ENCODE measurements at regions not wholly inside any gene's neighbourhood (a gene's known extent, or its start where the extent isn't known, plus 50 kb on each side); places are given as distances from the start of the nearest gene placed in this dataset.

GRCh38 chr10:113305871-113306270 is 247.0 kb upstream of the HABP2 start:
- Histone ChIP-seq H3K36me3 (no peaks in the 10 kb centered on the region), H3K27ac (replicated peaks in 1 of 4) (no peak overlapping the region), H3K4me1 (no peaks in the 10 kb centered on the region), H3K27me3 (no peaks in the 10 kb centered on the region), H3K4me3 (no peak overlapping the region), H3K9me3 (no peaks in the 10 kb centered on the region)
- intact Hi-C loops (cut with DNase I), result no loop called here
- TF ChIP-seq, protein P1, sequence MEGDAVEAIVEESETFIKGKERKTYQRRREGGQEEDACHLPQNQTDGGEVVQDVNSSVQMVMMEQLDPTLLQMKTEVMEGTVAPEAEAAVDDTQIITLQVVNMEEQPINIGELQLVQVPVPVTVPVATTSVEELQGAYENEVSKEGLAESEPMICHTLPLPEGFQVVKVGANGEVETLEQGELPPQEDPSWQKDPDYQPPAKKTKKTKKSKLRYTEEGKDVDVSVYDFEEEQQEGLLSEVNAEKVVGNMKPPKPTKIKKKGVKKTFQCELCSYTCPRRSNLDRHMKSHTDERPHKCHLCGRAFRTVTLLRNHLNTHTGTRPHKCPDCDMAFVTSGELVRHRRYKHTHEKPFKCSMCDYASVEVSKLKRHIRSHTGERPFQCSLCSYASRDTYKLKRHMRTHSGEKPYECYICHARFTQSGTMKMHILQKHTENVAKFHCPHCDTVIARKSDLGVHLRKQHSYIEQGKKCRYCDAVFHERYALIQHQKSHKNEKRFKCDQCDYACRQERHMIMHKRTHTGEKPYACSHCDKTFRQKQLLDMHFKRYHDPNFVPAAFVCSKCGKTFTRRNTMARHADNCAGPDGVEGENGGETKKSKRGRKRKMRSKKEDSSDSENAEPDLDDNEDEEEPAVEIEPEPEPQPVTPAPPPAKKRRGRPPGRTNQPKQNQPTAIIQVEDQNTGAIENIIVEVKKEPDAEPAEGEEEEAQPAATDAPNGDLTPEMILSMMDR (IDR thresholded peaks at IDR 0.05), result no peak
- TF ChIP-seq EP300 (IDR thresholded peaks at IDR 0.05), result no peak
- no peak for TF ChIP-seq POLR2A (IDR thresholded peaks at IDR 0.05; ENCODE audit: low read depth)
- no peak for TF ChIP-seq POLR2AphosphoS5 (IDR thresholded peaks at IDR 0.05)
- WGBS, result 48% methylated on average over 5 of the region's 5 CpGs
- no peak for DNase-seq (ENCODE audit: extremely low spot score)

- H3K4me1 ChIP-seq, result no peaks in the 10 kb centered on the region
- no peak overlapping the region for H3K4me3 ChIP-seq
- WGBS, result 76% methylated on average over 4 of the region's 4 CpGs
- no peaks in the 10 kb centered on the region for H3K27me3 ChIP-seq
- no peaks in the 10 kb centered on the region for H3K9me3 ChIP-seq
- H3K36me3 ChIP-seq, result no peaks in the 10 kb centered on the region
- intact Hi-C loops (cut with DNase I), result no loop called here
- no peak overlapping the region for H3K27ac ChIP-seq (replicated peaks in 1 of 4)
- TF ChIP-seq POLR2AphosphoS5 (IDR thresholded peaks at IDR 0.05) (no peak), POLR2A (IDR thresholded peaks at IDR 0.05; ENCODE audit: low read depth) (no peak), EP300 (IDR thresholded peaks at IDR 0.05) (no peak)
- TF ChIP-seq, protein P1 (IDR thresholded peaks at IDR 0.05), result no peak
- DNase-seq (ENCODE audit: extremely low spot score), result no peak
Observed at GRCh38 chr10:113309791-113310190, 243.1 kb upstream of the HABP2 start.

GRCh38 chr10:113310347-113310746 is 242.5 kb upstream of the HABP2 start:
- 52% methylated on average over 7 of the region's 7 CpGs for WGBS
- H3K4me3 ChIP-seq, result no peak overlapping the region
- H3K27me3 ChIP-seq, result no peaks in the 10 kb centered on the region
- TF ChIP-seq POLR2AphosphoS5 (IDR thresholded peaks at IDR 0.05), result no peak
- TF ChIP-seq EP300 (IDR thresholded peaks at IDR 0.05), result no peak
- TF ChIP-seq, protein P1 (IDR thresholded peaks at IDR 0.05), result no peak
- no peak for TF ChIP-seq POLR2A (IDR thresholded peaks at IDR 0.05; ENCODE audit: low read depth)
- H3K9me3 ChIP-seq, result no peaks in the 10 kb centered on the region
- intact Hi-C loops (cut with DNase I), result no loop called here
- H3K36me3 ChIP-seq, result no peaks in the 10 kb centered on the region
- no peak overlapping the region for H3K27ac ChIP-seq (replicated peaks in 1 of 4)
- no peak for DNase-seq (ENCODE audit: extremely low spot score)
- H3K4me1 ChIP-seq, result no peaks in the 10 kb centered on the region

DNA sequence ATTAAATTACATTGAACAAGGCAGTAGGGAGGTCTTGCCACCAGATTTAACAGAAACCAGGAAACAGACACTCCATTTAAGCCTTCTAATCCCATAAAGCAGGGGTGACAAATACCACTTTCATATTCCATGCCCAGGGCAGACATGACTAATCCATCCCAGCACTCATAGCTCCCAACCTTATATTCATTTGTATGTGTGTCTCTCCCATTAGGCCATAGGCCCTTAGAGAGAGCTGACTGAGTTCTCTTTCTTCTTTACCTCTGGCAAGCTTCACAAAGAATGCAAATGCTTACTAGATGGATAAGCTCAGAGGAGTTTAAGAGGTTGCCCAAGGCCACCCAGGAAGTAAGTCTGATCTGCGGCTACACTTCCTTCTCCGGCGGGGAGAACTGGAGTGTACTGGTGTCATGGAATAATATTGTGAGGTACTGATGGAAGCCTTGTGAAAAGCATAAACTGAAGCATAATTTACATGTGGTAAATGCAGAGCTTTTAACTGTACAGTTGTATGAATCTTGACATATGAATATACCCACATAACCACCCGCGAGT is 239.7 kb upstream of the HABP2 start:
- WGBS, result 93% methylated on average over 5 of the region's 5 CpGs
- no peak overlapping the region for H3K27ac ChIP-seq (replicated peaks in 1 of 4)
- no peaks in the 10 kb centered on the region for H3K36me3 ChIP-seq
- H3K4me1 ChIP-seq, result no peaks in the 10 kb centered on the region
- H3K4me3 ChIP-seq, result no peak overlapping the region
- TF ChIP-seq POLR2A (IDR thresholded peaks at IDR 0.05; ENCODE audit: low read depth) (no peak), POLR2AphosphoS5 (IDR thresholded peaks at IDR 0.05) (no peak), EP300 (IDR thresholded peaks at IDR 0.05) (no peak)
- TF ChIP-seq, protein P1 (IDR thresholded peaks at IDR 0.05), result no peak
- no peak for DNase-seq (ENCODE audit: extremely low spot score)
- peaks cover 0 to 4% (median 0%) of the 10 kb centered on the region in 4 donors for H3K27me3 ChIP-seq
- H3K9me3 ChIP-seq, result no peaks in the 10 kb centered on the region
- intact Hi-C loops (cut with DNase I), result no loop called here

DNA sequence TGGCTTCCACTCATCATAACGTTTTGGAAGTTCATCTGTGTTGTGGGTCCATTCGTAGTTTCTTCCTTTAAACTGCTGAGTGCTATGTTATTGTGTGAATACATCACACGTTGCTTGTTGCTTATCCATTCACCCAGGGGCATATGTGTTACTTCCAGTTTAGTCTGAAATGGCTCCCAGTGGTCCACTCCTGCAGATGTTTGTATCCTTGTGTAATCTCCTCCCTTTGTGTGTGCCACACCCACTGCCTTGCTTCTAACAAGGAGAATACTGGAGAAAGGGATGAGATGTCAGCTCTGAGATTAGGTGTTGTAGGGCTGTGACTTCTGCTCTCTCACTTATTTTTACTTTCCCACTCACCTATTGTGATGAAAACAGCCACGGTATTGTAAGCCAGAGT is 239.1 kb upstream of the HABP2 start:
- TF ChIP-seq EP300 (IDR thresholded peaks at IDR 0.05), result no peak
- TF ChIP-seq POLR2A (IDR thresholded peaks at IDR 0.05; ENCODE audit: low read depth), result no peak
- TF ChIP-seq POLR2AphosphoS5 (IDR thresholded peaks at IDR 0.05), result no peak
- TF ChIP-seq, protein P1 (IDR thresholded peaks at IDR 0.05), result no peak
- peaks cover 0 to 4% (median 0%) of the 10 kb centered on the region in 4 donors for H3K27me3 ChIP-seq
- WGBS, result 70% methylated on average over 4 of the region's 4 CpGs
- H3K27ac ChIP-seq (replicated peaks in 1 of 4), result no peak overlapping the region
- H3K36me3 ChIP-seq, result no peaks in the 10 kb centered on the region
- H3K4me1 ChIP-seq, result no peaks in the 10 kb centered on the region
- H3K9me3 ChIP-seq, result no peaks in the 10 kb centered on the region
- H3K4me3 ChIP-seq, result no peak overlapping the region
- DNase-seq (ENCODE audit: extremely low spot score), result no peak
- intact Hi-C loops (cut with DNase I), result no loop called here

Measured in esophagus muscularis mucosa (tissue), 4 donors.